Endothelial cell of hepatic sinusoid (primary cell): ENCODE measurements at regions not wholly inside any gene's neighbourhood (a gene's known extent, or its start where the extent isn't known, plus 50 kb on each side); places are given as distances from the start of the nearest gene placed in this dataset.

ENCODE experiments used
- in situ Hi-C: cut with HindIII; loops from 2 replicates; pipeline ENCODE4 v1.10.0; 2017; ENCODE audit warnings: low sequenced_read_pairs

DNA sequence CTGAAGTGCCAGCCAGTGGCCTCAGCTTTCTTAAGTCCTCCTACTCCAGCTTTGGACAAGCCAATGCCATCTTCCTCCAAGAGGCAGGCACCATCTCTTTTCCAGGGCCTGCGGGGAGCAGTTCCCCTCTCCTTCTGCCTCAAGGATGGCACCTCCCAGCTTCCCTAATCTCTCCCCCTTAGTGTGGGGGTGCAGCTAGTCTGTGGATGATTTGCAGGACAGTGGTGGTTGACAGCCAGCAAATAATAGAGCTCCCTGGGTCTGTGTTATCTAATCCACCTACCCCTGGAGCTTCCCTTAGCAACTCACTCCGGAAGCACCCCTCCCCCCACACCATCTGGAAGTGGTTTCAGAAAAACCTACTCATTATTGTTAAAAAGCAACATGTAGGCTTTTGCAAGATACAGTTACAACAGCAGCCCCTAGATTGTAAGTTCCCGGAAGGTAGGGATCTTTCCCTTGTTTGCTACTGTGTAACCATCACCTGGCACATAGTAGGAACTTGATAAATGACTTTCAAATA is 247.1 kb downstream of the BCOR start:
- in situ Hi-C loops: loop anchor here (5.0 kb wide), 1 partner anchor 407 kb away; no protein-coding TSS in a partner anchor

- in situ Hi-C loops: loop anchor here (5.0 kb wide), 1 partner anchor 405 kb away; no protein-coding TSS in a partner anchor
Observed at GRCh38 chrX:39851745-39852455, 245.9 kb downstream of the BCOR start.

GRCh38 chrX:39852491-39852890 is 245.3 kb downstream of the BCOR start:
- in situ Hi-C loops: loop anchor here (5.0 kb wide), 1 partner anchor 405 kb away; no protein-coding TSS in a partner anchor

DNA sequence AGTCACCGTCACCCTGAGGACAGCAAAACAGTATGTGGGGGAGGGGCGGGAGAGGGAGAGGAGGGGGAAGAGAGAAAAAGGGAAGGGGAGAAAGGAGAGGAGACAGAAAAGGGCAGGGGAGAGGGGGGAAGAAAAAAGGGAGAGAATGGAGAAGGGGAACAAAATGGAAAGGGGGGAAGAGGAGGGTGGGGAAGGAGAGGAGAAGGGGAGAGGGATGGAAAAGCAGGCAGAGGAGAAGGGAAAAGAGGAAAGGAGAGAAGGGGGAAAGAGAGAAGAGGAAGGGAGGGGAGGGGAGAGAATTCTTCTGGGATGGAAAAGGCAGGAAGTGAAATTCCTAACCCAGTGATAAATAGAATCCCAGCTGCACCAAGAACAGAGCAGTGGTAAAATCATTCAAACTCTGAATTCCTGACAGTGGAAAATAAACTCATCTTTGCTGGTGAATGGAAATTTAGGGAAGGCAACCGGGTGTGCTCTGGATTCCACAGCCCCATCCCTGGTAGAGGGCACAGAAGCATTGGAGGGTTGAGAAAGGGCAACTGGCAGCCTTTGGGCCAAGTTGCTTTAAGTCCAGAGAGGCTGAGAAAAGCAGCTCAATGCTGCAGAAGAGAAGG is 244.2 kb downstream of the BCOR start:
- in situ Hi-C loops: loop anchor here (5.0 kb wide), 1 partner anchor 404 kb away; no protein-coding TSS in a partner anchor

DNA sequence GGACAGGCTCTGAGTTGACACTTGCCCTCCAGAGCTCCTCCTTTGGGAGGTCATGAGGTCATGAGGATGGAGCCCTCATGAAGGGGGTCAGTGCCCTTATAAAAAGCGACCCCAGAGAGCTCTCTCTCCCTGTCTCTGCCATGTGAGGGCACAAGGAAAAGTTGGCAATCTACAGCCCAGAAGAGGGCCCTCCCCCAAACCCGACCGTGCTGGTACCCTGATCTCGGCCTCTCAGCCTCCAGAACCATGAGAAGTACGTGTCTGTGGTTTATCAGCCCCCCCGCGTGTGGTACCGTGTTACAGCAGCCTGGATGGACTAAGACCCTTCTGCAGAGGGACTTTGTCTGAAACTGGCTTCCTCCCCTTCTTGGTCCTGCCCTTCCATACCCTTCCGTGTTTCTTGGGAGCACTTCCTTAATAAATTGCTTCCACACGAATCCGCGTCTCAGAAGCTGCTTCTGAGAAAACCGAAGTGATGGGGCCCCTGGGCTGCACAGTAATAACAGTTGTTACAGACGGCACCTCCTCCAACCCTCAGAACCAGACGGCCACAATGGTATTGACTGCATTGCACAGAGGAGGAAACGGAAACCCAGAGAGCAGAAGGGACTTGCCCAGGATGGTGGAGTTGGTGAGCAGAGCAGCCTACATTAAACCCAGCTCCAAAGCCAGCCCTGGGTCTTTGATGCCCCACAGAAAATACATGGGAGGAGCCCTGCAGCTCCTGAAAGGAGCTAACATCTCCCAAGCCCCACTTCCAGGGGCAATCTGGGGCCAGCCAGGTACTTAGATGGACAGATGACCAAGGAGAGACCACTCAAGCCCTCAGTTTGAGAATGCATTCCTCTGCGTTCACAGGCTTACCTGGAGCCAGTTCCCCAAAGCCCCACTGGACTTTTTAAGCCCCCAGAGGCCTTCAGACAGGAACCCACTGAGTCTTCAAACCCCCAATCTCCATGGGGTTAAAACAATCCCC is 242.7 kb downstream of the BCOR start:
- in situ Hi-C loops: loop anchor here (5.0 kb wide), 1 partner anchor 402 kb away; no protein-coding TSS in a partner anchor

GRCh38 chrX:39855748-39856129 is 242.0 kb downstream of the BCOR start:
- in situ Hi-C loops: no loop called here

GRCh38 chrX:39856472-39857121 is 241.2 kb downstream of the BCOR start:
- in situ Hi-C loops: no loop called here

DNA sequence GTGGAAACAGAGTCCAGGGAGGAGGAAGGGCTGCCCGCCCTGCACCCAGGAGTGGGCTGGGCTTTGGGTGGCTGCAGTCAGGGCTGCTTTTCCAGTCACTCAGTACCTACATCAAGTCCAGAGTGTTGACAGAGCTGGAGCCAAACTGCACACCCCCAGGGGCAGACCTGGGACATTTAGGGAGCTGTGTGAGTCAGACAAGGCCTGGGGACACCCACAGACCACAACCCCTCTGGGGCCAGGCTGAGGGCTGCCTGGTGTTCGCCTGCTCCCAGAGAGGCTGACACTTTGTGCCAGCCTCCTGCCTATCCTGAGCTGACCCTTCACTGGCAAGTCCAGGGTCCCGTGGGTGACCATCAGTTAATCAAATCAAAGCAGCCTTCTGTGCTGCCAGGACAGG is 240.0 kb downstream of the BCOR start:
- in situ Hi-C loops: no loop called here

DNA sequence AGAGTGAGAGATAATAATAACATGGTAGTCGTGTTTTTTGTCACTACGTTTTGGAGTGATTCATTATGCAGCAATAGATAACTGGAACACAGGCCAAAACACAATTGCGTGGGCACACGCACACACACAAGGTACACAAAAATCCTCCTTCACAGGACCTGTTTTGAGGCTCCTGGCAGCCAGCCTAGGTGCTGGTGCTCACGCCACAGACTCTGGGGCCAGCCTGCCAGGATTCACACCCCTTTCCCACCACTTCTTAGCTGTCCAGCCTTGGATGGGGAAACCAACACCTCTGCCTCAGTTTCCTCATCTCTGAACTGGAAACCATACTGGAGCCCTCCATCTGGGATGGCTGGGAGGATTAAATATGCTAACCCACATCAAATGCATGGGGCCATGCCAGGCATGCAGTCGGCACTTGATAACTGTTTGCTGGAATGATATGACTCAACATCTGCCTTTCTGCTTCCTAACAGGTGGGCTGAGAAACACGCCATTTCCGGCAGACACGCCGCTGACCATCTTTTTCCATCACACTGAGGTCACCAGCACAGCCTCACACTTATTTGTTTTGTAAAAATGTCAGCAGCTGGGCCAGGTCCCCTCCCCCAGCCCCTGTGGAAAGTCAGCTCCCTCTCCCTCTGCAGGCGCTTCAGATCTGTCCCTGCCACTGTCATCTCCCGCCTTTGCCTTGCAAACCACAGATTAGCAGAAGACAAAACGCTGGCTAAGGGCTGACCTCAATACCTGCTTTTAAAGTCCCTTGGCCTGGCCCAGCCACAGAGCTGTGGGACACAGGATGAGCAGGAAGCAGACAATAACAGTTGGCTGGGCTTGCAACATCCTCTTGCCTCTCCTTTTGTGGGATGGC is 237.5 kb downstream of the BCOR start:
- in situ Hi-C loops: no loop called here

GRCh38 chrX:39862963-39863362 is 234.8 kb downstream of the BCOR start:
- in situ Hi-C loops: no loop called here

DNA sequence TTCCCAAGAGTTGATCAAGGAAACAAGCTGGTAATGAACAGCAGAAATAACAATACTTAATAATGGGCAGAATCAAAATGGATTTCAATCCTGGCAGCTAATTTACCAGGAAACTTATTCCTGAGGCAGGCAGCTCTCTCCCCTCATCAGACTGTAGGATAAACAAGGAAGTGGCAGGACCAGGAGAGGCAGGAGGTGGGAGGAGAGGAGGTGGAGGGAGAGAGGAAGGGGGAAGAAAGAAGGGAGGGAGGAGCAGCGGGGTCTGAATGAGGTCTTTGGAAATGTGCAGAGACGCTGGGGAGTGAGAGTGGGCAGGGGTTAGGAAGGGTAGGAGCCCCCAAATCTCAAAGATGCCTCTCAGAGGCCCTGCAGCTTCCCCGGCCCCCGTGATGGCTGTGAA is 231.5 kb downstream of the BCOR start:
- in situ Hi-C loops: no loop called here

- in situ Hi-C loops: no loop called here
Observed at GRCh38 chrX:39869846-39870601, 227.7 kb downstream of the BCOR start.

- in situ Hi-C loops: no loop called here
Observed at GRCh38 chrX:39871648-39872047, 226.1 kb downstream of the BCOR start.

DNA sequence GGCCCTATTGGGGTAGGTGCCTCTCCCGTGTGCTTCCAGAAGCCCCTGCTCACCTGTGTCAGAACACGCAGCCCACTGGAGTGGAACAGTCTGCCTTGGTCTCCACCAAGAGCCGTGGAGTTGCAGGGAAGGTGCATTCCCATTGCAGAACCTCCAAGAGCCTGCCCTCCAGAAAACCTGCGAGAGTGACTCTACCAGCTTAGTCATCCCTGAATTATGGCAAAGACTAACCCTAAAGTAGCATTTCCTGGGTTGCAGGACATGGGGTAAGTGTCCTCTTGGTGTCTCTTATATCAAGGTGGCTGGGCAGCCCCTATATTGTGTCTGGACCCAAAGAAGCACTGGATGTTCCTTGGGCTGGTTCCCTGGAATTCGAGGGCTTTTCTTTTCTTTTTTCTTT is 224.6 kb downstream of the BCOR start:
- in situ Hi-C loops: no loop called here

DNA sequence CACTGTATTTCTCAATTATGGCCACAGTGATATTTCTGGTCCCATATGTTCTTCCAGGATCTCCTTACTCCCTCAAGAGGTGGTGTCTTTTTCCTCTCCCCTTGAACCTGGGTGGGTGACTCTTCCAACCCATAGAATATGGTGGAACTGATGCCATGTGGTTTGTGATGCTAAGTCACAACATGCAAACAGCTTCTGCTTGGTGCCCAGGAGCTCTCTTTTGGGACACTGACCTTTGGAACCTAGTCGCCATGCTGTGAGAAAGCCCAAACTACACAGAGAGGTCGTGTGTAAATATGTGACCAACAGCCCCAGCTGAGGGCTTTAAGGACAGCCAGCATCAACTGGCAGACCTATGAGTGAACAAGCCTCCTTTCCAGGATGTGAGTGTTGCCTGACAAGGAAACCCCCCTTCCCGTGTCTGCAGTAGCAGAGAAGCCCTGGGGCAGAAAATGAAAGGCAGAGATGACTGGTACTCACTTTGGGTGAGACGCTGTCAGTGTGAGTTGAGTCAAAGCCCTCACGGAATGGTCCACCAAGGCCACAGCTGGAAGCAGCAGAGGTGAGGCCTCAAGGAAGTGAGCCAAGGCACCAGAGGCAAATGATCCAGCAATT is 223.4 kb downstream of the BCOR start:
- in situ Hi-C loops: no loop called here

GRCh38 chrX:39875834-39876628 is 221.7 kb downstream of the BCOR start:
- in situ Hi-C loops: no loop called here

DNA sequence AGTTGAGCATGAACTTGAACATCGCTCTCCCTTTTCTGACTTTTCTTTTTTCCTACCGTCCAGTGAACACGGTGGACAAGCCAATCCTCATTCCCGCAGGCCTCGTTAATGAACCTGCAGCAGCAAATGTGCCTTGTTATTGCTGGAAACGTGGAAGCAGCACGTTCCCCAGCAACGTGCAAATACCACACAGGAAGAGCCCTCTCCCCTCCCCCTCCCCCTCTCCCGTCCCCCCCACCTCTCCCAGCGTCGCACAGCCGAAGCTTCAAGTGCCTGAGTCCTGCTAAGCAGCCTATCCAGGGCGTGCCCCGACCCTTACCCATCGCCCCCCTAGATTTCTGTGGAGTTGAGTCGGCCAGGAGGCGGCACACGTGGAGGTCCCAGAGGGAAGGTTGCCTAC is 219.9 kb downstream of the BCOR start:
- in situ Hi-C loops: no loop called here

GRCh38 chrX:39883666-39884065 is 214.1 kb downstream of the BCOR start:
- in situ Hi-C loops: loop anchor here (5.0 kb wide), 1 partner anchor 389 kb away; no protein-coding TSS in a partner anchor
